CD14-positive monocyte (primary cell): ENCODE measurements at regions not wholly inside any gene's neighbourhood (a gene's known extent, or its start where the extent isn't known, plus 50 kb on each side); places are given as distances from the start of the nearest gene placed in this dataset.

Experiments
- DNase-seq, 3 donors: peaks; one replicate each; pipeline ENCODE4 v3.0.0-alpha.2; 2011 to 2022
- H2AFZ ChIP-seq: 2 replicates; pipeline ENCODE4 v1.6.0; 2012; ENCODE audit warnings: mild to moderate bottlenecking, low read depth, low read length, inconsistent platforms; ENCODE audit not compliant: insufficient read depth, poor library complexity, severe bottlenecking
- H3K27ac ChIP-seq, 2 donors: 1 replicate in 1 of 2; 2 replicates in 1 of 2; pipeline ENCODE4 v1.5.1; 2012 to 2013; ENCODE audit warnings: low read length in 2 of 2, control low read depth in 1 of 2, inconsistent platforms in 1 of 2, low read depth in 1 of 2, mild to moderate bottlenecking in 1 of 2
- H3K27me3 ChIP-seq, 2 donors: one replicate each; pipeline versions ENCODE4 v1.6.0 to v1.6.1; 2011 to 2013; ENCODE audit warnings: low read length in 2 of 2; ENCODE audit not compliant: control insufficient read depth in 2 of 2, insufficient read depth in 2 of 2
- H3K36me3 ChIP-seq, 2 donors: replicated peaks in 1 of 2; 1 replicate in 1 of 2; 2 replicates in 1 of 2; pipeline versions ENCODE4 v1.5.1 to v1.6.1; 2012 to 2013; ENCODE audit warnings: low read length in 2 of 2, control low read depth in 1 of 2, inconsistent platforms in 1 of 2, mild to moderate bottlenecking in 1 of 2; ENCODE audit not compliant: insufficient read depth in 2 of 2, control insufficient read depth in 1 of 2
- H3K4me1 ChIP-seq, 2 donors: 1 replicate in 1 of 2; 2 replicates in 1 of 2; pipeline versions ENCODE4 v1.5.1 to v1.6.1; 2012 to 2013; ENCODE audit warnings: low read length in 2 of 2, control low read depth in 1 of 2, inconsistent platforms in 1 of 2, mild to moderate bottlenecking in 1 of 2, moderate library complexity in 1 of 2; ENCODE audit not compliant: insufficient read depth in 2 of 2, control insufficient read depth in 1 of 2
- H3K4me2 ChIP-seq: replicated peaks from 2 replicates; pipeline ENCODE3; 2012; ENCODE audit warnings: low read length, moderate library complexity, mild to moderate bottlenecking; ENCODE audit not compliant: poor library complexity, severe bottlenecking; ENCODE audit errors: extremely low read depth
- H3K4me3 ChIP-seq, 3 experiments: fragments of 200-600 bp in 1 of 3; sonication (generic) in 1 of 3; replicated peaks in 1 of 3; 1 replicate in 2 of 3; 2 replicates in 1 of 3; pipeline ENCODE4 v1.5.1; 2011 to 2013; ENCODE audit warnings: low read length in 3 of 3, mild to moderate bottlenecking in 3 of 3, control low read depth in 2 of 3, low read depth in 2 of 3, inconsistent platforms in 1 of 3, moderate library complexity in 1 of 3
- H3K79me2 ChIP-seq: 2 replicates; pipeline ENCODE4 v1.6.0; 2012; ENCODE audit warnings: mild to moderate bottlenecking, control low read depth, inconsistent platforms, low read length, moderate library complexity; ENCODE audit not compliant: insufficient read depth
- H3K9ac ChIP-seq: 2 replicates; pipeline ENCODE4 v1.6.0; 2017; ENCODE audit warnings: low read length, mild to moderate bottlenecking; ENCODE audit not compliant: insufficient read depth, poor library complexity, severe bottlenecking
- H3K9me3 ChIP-seq, 2 donors: replicated peaks in 1 of 2; 1 replicate in 1 of 2; 2 replicates in 1 of 2; pipeline versions ENCODE4 v1.5.1 to v1.6.1; 2012 to 2013; ENCODE audit warnings: low read length in 2 of 2, control low read depth in 1 of 2; ENCODE audit not compliant: control insufficient read depth in 1 of 2, insufficient read depth in 1 of 2
- H4K20me1 ChIP-seq: 2 replicates; pipeline ENCODE4 v1.6.0; 2012; ENCODE audit warnings: mild to moderate bottlenecking, low read length, control low read depth, moderate library complexity; ENCODE audit not compliant: insufficient read depth
- H3K27ac Mint-ChIP-seq, 7 donors: one replicate each; pipeline ENCODE4 v1.8.0; 2020; ENCODE audit warnings: mild to moderate bottlenecking in 7 of 7, mixed read lengths in 7 of 7, moderate library complexity in 6 of 7, inconsistent platforms in 2 of 7
- H3K27me3 Mint-ChIP-seq, 3 donors: one replicate each; pipeline ENCODE4 v1.8.0; 2021 to 2022; ENCODE audit warnings: low read depth in 3 of 3, mild to moderate bottlenecking in 3 of 3, mixed read lengths in 3 of 3, moderate library complexity in 3 of 3, inconsistent platforms in 1 of 3
- H3K36me3 Mint-ChIP-seq, 2 donors: one replicate each; pipeline ENCODE4 v1.8.0; 2020; ENCODE audit warnings: mixed read lengths in 2 of 2, inconsistent platforms in 1 of 2, mild to moderate bottlenecking in 1 of 2
- H3K4me1 Mint-ChIP-seq: one replicate; pipeline ENCODE4 v1.8.0; 2020; ENCODE audit warnings: mild to moderate bottlenecking, mixed read lengths
- H3K4me3 Mint-ChIP-seq, 2 donors: one replicate each; pipeline ENCODE4 v1.8.0; 2020; ENCODE audit warnings: mild to moderate bottlenecking in 2 of 2, mixed read lengths in 2 of 2, moderate library complexity in 1 of 2
- H3K9me3 Mint-ChIP-seq, 7 donors: one replicate each; pipeline ENCODE4 v1.8.0; 2020 to 2022; ENCODE audit warnings: mixed read lengths in 7 of 7, mild to moderate bottlenecking in 6 of 7, moderate library complexity in 6 of 7, inconsistent platforms in 2 of 7
- WGBS: methylation state at CpG from one replicate; pipeline ENCODE4 v1.1.5; 2013; ENCODE audit warnings: missing lambda C conversion rate; ENCODE audit not compliant: insufficient coverage; 5-methylcytosine and 5-hydroxymethylcytosine counted together
- intact Hi-C, 2 donors: fragments of 100-400 bp; cut with micrococcal nuclease; formaldehyde crosslinking; loops; one replicate each; pipeline versions ENCODE4 v1.15.0 to v1.15.1; 2023
- TF ChIP-seq, protein P1 (sequence below): fragments of 200-600 bp; IDR thresholded peaks from one replicate; pipeline ENCODE4 v1.8.0; 2022; ENCODE audit warnings: antibody characterized with exemption, mild to moderate bottlenecking

DNA sequence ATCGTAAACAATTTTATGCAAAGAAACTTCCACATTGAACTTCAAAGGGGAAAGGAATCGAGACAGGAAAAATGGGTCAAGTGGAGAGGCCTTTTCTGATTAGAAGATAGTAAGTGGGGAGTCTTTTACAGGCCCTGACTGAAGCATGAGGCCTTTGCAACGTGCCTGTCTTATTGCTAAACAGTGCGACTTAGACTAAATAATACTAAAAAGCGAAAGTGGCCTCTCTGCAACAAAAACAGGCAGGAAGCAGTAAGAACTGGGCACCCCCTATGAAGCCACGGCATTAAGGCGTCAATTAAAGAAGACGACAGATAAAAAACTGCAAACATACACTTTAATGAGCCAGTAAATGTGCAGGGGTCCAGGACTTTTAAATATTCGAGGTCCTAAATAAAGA is 283.4 kb upstream of the GRIP1 start:
- H3K27ac Mint-ChIP-seq: peak overlapping the region in 6 of 7 donors; percentile 4 to 82 (median 46)

GRCh38 chr12:66963901-66964300 is 285.0 kb upstream of the GRIP1 start:
- Histone ChIP-seq H3K4me1 (peaks cover 21% of the 10 kb centered on the region in 2 donors), H3K9me3 (no peaks in the 10 kb centered on the region), H3K9ac (no peak overlapping the region), H3K79me2 (no peaks in the 10 kb centered on the region), H3K27me3 (no peaks in the 10 kb centered on the region), H3K4me3 (no peak overlapping the region), H3K36me3 (no peaks in the 10 kb centered on the region), H3K4me2 (no peak overlapping the region), H2AFZ (no peak overlapping the region), H3K27ac (no peak overlapping the region), H4K20me1 (no peaks in the 10 kb centered on the region)
- TF ChIP-seq, protein P1, sequence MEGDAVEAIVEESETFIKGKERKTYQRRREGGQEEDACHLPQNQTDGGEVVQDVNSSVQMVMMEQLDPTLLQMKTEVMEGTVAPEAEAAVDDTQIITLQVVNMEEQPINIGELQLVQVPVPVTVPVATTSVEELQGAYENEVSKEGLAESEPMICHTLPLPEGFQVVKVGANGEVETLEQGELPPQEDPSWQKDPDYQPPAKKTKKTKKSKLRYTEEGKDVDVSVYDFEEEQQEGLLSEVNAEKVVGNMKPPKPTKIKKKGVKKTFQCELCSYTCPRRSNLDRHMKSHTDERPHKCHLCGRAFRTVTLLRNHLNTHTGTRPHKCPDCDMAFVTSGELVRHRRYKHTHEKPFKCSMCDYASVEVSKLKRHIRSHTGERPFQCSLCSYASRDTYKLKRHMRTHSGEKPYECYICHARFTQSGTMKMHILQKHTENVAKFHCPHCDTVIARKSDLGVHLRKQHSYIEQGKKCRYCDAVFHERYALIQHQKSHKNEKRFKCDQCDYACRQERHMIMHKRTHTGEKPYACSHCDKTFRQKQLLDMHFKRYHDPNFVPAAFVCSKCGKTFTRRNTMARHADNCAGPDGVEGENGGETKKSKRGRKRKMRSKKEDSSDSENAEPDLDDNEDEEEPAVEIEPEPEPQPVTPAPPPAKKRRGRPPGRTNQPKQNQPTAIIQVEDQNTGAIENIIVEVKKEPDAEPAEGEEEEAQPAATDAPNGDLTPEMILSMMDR: no peak
- intact Hi-C loops: no loop called here
- Mint-ChIP-seq H3K4me3 (no peak overlapping the region), H3K36me3 (no peaks in the 10 kb centered on the region), H3K9me3 (no peaks in the 10 kb centered on the region), H3K4me1 (peaks cover 21% of the 10 kb centered on the region), H3K27me3 (peaks cover 0 to 3% (median 0%) of the 10 kb centered on the region in 3 donors), H3K27ac (no peak overlapping the region)
- no peak for DNase-seq
- WGBS: 100% methylated on average over 3 of the region's 4 CpGs

More for the DNA sequence above, 283.4 kb upstream of the GRIP1 start:
- TF ChIP-seq, protein P1: no peak
- Mint-ChIP-seq H3K4me1 (peaks cover 21% of the 10 kb centered on the region), H3K27me3 (no peaks in the 10 kb centered on the region), H3K4me3 (peak overlapping the region in 1 of 2 donors; percentile 85), H3K36me3 (no peaks in the 10 kb centered on the region), H3K9me3 (no peaks in the 10 kb centered on the region)
- intact Hi-C loops: no loop called here
- DNase-seq: peak in 2 of 3 donors; percentile 4 to 19
- Histone ChIP-seq H3K4me1 (peaks cover 21% of the 10 kb centered on the region in 2 donors), H3K36me3 (no peaks in the 10 kb centered on the region), H2AFZ (peak overlapping the region; percentile 57), H3K27ac (peak overlapping the region in 1 of 2 donors; percentile 58), H3K9me3 (no peaks in the 10 kb centered on the region), H3K4me3 (peak overlapping the region in 2 of 3 experiments; percentile 16 to 50), H3K4me2 (peak overlapping the region; percentile 50), H3K9ac (no peak overlapping the region), H4K20me1 (no peaks in the 10 kb centered on the region), H3K79me2 (no peaks in the 10 kb centered on the region), H3K27me3 (no peaks in the 10 kb centered on the region)
- 29% methylated on average over 5 of the region's 9 CpGs for WGBS
